ENCODE measurements at regions not wholly inside any gene's neighbourhood (a gene's known extent, or its start where the extent isn't known, plus 50 kb on each side); places are given as distances from the start of the nearest gene placed in this dataset.

DNA sequence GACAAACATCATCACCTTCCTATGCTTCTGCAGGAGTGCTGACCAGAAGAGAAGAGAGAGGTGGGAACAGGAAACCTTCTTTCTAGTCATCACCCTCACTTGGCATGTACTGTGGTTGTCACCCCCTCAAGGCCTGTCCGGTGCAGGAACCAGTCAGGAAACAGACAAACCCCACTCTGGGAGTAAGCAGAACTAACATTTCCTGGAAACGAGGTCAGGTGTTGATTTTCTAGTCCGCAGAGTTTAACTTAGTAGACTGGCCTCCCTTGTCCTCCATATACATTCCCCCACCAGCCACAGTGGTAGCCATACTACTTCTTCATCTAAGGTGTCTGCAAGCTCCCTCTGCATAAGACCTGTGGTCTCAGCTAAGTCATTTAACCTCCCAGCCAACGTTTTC is 80.7 kb upstream of the NCAM1 start:
- no peak for TF ChIP-seq CTCF (IDR thresholded peaks at IDR 0.05)
- TF ChIP-seq ZFX (IDR thresholded peaks at IDR 0.05; ENCODE audit: borderline replicate concordance): no peak
